ENCODE measurements at regions not wholly inside any gene's neighbourhood (a gene's known extent, or its start where the extent isn't known, plus 50 kb on each side); places are given as distances from the start of the nearest gene placed in this dataset.

GRCh38 chr16:55982597-55982996 is 107.4 kb upstream of the CES5A start:
- no peaks in the 10 kb centered on the region for H3K9me3 ChIP-seq (ENCODE audit: severe bottlenecking)
- H3K27ac ChIP-seq = no peak overlapping the region
- TF ChIP-seq, protein P1, sequence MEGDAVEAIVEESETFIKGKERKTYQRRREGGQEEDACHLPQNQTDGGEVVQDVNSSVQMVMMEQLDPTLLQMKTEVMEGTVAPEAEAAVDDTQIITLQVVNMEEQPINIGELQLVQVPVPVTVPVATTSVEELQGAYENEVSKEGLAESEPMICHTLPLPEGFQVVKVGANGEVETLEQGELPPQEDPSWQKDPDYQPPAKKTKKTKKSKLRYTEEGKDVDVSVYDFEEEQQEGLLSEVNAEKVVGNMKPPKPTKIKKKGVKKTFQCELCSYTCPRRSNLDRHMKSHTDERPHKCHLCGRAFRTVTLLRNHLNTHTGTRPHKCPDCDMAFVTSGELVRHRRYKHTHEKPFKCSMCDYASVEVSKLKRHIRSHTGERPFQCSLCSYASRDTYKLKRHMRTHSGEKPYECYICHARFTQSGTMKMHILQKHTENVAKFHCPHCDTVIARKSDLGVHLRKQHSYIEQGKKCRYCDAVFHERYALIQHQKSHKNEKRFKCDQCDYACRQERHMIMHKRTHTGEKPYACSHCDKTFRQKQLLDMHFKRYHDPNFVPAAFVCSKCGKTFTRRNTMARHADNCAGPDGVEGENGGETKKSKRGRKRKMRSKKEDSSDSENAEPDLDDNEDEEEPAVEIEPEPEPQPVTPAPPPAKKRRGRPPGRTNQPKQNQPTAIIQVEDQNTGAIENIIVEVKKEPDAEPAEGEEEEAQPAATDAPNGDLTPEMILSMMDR (IDR thresholded peaks at IDR 0.05; ENCODE audit: low read depth, low read length) = no peak
- DNase-seq = no peak
- no peaks in the 10 kb centered on the region for H3K36me3 ChIP-seq
- no peak overlapping the region for H3K4me3 ChIP-seq (ENCODE audit: low read depth, low read length)
- H3K27me3 ChIP-seq (ENCODE audit: insufficient read depth, low read depth, severe bottlenecking) = no peaks in the 10 kb centered on the region

DNA sequence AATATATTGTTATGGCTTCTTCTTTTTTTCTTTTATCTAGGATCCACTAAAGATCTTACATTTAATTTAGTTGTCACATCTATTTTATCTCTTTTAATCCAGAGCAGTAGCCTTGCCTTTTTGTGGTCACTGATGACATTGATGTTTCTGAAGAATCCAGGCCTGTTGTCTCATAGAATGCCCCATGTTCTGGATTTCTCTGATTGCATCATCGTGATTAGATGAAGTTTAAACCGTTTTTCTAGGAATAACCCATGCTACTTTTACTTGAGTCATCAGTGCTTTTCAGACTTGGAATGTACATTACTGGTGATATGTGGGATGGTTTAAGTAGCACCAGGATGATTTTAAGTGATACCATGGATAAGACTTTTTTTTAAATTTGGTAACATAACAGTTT is 106.4 kb upstream of the CES5A start:
- TF ChIP-seq, protein P1 (IDR thresholded peaks at IDR 0.05; ENCODE audit: low read depth, low read length) = no peak
- no peak for DNase-seq
- H3K36me3 ChIP-seq = no peaks in the 10 kb centered on the region
- H3K9me3 ChIP-seq (ENCODE audit: severe bottlenecking) = no peaks in the 10 kb centered on the region
- no peak overlapping the region for H3K27ac ChIP-seq
- no peak overlapping the region for H3K4me3 ChIP-seq (ENCODE audit: low read depth, low read length)
- H3K27me3 ChIP-seq (ENCODE audit: insufficient read depth, low read depth, severe bottlenecking) = no peaks in the 10 kb centered on the region

- no peaks in the 10 kb centered on the region for H3K36me3 ChIP-seq
- H3K27me3 ChIP-seq (ENCODE audit: insufficient read depth, low read depth, severe bottlenecking) = no peaks in the 10 kb centered on the region
- no peak overlapping the region for H3K4me3 ChIP-seq (ENCODE audit: low read depth, low read length)
- no peak overlapping the region for H3K27ac ChIP-seq
- no peak for DNase-seq
- TF ChIP-seq, protein P1 (IDR thresholded peaks at IDR 0.05; ENCODE audit: low read depth, low read length) = no peak
- no peaks in the 10 kb centered on the region for H3K9me3 ChIP-seq (ENCODE audit: severe bottlenecking)
These were observed 101.6 kb upstream of the CES5A start for GRCh38 chr16:55976815-55977214.

DNA sequence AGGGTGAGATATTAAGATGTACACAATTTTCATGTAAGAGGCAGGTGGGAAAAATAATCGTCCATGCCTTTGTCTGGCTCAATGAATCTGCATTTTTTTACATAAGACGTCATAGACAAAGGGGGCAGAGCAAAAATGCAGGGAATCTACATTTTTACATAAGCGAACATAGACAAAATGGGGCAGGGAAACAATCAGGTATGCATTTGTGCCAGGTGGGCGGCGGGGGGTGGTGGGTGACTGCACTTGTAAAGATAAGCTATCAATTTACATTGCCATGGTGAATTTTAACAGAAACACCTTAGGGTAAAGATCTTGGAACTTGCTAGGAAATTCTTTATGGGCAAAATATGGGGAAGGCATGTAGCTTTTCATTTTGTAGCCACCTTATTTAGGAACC is 96.3 kb upstream of the CES5A start:
- no peaks in the 10 kb centered on the region for H3K27me3 ChIP-seq (ENCODE audit: insufficient read depth, low read depth, severe bottlenecking)
- TF ChIP-seq, protein P1 (IDR thresholded peaks at IDR 0.05; ENCODE audit: low read depth, low read length) = no peak
- DNase-seq = no peak
- no peaks in the 10 kb centered on the region for H3K36me3 ChIP-seq
- H3K4me3 ChIP-seq (ENCODE audit: low read depth, low read length) = no peak overlapping the region
- no peaks in the 10 kb centered on the region for H3K9me3 ChIP-seq (ENCODE audit: severe bottlenecking)
- no peak overlapping the region for H3K27ac ChIP-seq

DNA sequence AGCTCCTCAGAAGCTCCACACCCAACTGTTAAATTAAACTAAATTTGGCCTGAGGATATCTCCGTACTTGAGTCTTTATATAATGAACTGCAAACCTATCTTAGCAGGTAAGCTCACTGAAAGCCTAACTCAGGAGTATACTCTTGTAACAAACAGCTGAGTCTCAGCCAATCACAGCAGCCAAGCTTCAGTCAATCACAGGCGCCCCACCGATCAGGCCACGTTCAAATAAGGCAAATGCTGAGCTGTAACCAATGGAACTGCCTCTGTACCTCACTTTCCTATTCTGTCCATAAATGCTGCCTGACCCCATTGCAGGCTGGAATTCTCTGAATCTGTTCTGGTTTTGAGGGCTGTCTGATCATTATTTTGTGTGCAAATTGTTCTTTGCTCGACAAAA is 93.0 kb upstream of the CES5A start:
- Histone ChIP-seq H3K36me3 (no peaks in the 10 kb centered on the region), H3K9me3 (ENCODE audit: severe bottlenecking) (no peaks in the 10 kb centered on the region), H3K4me3 (ENCODE audit: low read depth, low read length) (no peak overlapping the region), H3K27ac (no peak overlapping the region), H3K27me3 (ENCODE audit: insufficient read depth, low read depth, severe bottlenecking) (no peaks in the 10 kb centered on the region)
- DNase-seq = no peak
- TF ChIP-seq, protein P1 (IDR thresholded peaks at IDR 0.05; ENCODE audit: low read depth, low read length) = no peak

- Histone ChIP-seq H3K9me3 (ENCODE audit: severe bottlenecking) (no peaks in the 10 kb centered on the region), H3K27me3 (ENCODE audit: insufficient read depth, low read depth, severe bottlenecking) (no peaks in the 10 kb centered on the region), H3K27ac (no peak overlapping the region), H3K36me3 (no peaks in the 10 kb centered on the region), H3K4me3 (ENCODE audit: low read depth, low read length) (no peak overlapping the region)
- no peak for DNase-seq
- TF ChIP-seq, protein P1 (IDR thresholded peaks at IDR 0.05; ENCODE audit: low read depth, low read length) = no peak
These were observed 89.8 kb upstream of the CES5A start for GRCh38 chr16:55964923-55965475.
